Right lobe of liver (tissue), 6 donors: ENCODE measurements at regions not wholly inside any gene's neighbourhood (a gene's known extent, or its start where the extent isn't known, plus 50 kb on each side); places are given as distances from the start of the nearest gene placed in this dataset.

Experiments used
- ATAC-seq, 4 donors: fragments of 200-7000 bp; cut with Tn5 transposase; one replicate each; pipeline ENCODE4 v1.9.1; 2020; ENCODE audit warnings: mild to moderate bottlenecking in 4 of 4, moderate library complexity in 4 of 4
- DNase-seq, 3 donors: peaks; one replicate each; pipeline ENCODE4 v3.0.0-alpha.2; 2020
- H3K27ac ChIP-seq, 3 donors: fragments of 200-600 bp; one replicate each; pipeline ENCODE4 v1.8.0; 2022
- H3K27me3 ChIP-seq, 2 donors: fragments of 200-600 bp; one replicate each; pipeline ENCODE4 v1.8.0; 2022
- H3K36me3 ChIP-seq, 4 donors: fragments of 200-600 bp; sonication (generic) in 1 of 4; one replicate each; pipeline versions ENCODE4 v1.5.1 to v1.8.0; 2017 to 2022; ENCODE audit warnings: control low read depth in 1 of 4
- H3K4me1 ChIP-seq, 4 donors: fragments of 200-600 bp; sonication (generic) in 1 of 4; one replicate each; pipeline versions ENCODE4 v1.5.1 to v1.8.0; 2017 to 2022; ENCODE audit warnings: control low read depth in 1 of 4
- H3K4me3 ChIP-seq, 3 donors: fragments of 200-600 bp; one replicate each; pipeline ENCODE4 v1.8.0; 2022
- H3K9me3 ChIP-seq, 4 donors: fragments of 200-600 bp; sonication (generic) in 1 of 4; one replicate each; pipeline versions ENCODE4 v1.5.1 to v1.8.0; 2017 to 2022; ENCODE audit warnings: control low read depth in 1 of 4
- CTCF ChIP-seq, 4 donors: fragments of 200-600 bp in 3 of 4; fragments of 450-650 bp in 1 of 4; IDR thresholded peaks; one replicate each; pipeline versions ENCODE4 v1.5.1 to v1.8.0; 2016 to 2022; ENCODE audit warnings: antibody characterized with exemption in 4 of 4, mild to moderate bottlenecking in 2 of 4
- POLR2A ChIP-seq: fragments of 450-650 bp; IDR thresholded peaks from one replicate; pipeline ENCODE4 v1.6.1; 2017; ENCODE audit warnings: antibody characterized with exemption, mild to moderate bottlenecking
- WGBS: methylation state at CpG from one replicate; pipeline ENCODE4 v1.1.6; 2018; ENCODE audit warnings: low coverage, low lambda C conversion rate; ENCODE audit not compliant: insufficient coverage; ENCODE audit errors: missing lambda C conversion rate; 5-methylcytosine and 5-hydroxymethylcytosine counted together
- intact Hi-C, 2 donors: fragments of 100-400 bp; cut with DNase I; formaldehyde crosslinking; loops; one replicate each; pipeline versions ENCODE4 v1.11.2 to v1.14.1; 2022
- donor health status: DM: no; HTN: yes; CAD: no.
- donor health status: DM: no; HTN: no; CAD: no.
- donor health status: DM: no; HTN: no; CAD: no.
- donor health status: DM: no; HTN: yes; CAD: no.
- donor health status: DM: no; HTN: yes; CAD: no.

DNA sequence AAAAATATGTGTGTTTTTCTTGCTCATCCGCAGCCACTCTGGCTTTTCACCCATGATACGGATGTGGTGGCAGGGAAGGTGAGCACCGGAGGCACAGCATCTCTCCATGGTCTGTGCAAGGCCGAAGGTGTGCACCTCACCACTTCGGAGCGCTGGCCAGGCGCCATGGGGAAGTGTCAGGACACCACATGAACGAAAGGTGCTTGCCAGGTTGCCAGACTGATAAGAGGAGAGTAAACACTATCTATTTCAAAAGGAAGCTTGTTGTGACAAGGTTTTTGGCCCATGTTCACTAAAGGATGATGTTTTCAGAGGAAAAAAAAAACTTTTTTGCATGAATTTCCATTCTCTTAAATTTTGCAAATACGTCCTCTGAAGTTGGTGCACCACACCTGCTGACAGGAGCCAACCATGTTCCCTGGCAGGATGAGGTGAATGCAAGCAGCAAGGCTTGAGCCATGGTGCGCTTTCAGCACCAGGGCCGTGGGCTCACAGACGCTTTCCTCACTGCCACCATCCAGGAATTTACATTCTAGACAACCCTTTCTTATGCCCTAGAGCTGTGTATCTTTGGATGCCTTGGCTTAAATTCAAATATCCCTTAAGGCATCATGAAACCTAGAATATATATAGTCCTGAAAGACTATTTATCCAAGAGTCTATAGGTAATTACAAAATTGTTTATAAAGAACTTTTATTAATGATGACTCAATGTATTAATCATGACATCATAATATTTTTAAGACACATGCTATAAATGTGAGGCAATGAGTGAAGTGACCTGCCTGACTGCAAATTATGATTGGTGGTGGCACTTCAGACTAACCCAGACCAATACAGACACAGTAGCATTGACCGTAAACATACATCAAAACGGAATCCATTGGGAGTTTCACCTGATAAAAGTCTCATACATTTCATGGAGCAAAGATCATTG lies 234.5 kb downstream of the TFAP2A start:
- Histone ChIP-seq H3K27ac (no peak overlapping the region), H3K4me1 (peaks cover 0 to 7% (median 2%) of the 10 kb centered on the region in 4 donors), H3K4me3 (no peak overlapping the region), H3K27me3 (no peaks in the 10 kb centered on the region), H3K9me3 (no peaks in the 10 kb centered on the region), H3K36me3 (no peaks in the 10 kb centered on the region)
- DNase-seq (peak; percentile 72 to 80 (median 77)), ATAC-seq (peak; percentile 75 to 96 (median 82))
- intact Hi-C loops: no loop called here
- 38% methylated on average over 14 of the region's 14 CpGs for WGBS
- TF ChIP-seq POLR2A (no peak), CTCF (IDR thresholded peaks at IDR 0.05) (no peak)

DNA sequence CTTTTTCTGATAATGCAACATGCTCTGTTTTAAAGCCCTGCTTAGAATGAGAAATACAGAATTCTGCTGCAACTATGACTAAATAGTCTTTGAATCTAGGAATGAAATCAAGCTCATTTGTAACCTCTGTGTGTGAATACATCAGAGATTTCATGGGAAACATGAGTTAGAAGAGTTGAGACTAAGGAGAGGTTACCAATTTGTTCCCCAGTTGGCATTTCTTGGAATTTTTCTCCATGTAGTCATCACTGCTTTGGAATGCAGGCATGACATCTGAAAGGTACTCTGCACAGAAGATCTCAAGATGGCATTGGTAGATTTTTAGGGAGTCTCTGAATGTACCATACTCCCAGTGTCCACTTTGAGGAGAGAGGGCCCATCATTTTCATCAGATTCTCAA lies 237.2 kb downstream of the TFAP2A start:
- Histone ChIP-seq H3K4me3 (no peak overlapping the region), H3K27ac (no peak overlapping the region), H3K4me1 (peaks cover 0 to 7% (median 2%) of the 10 kb centered on the region in 4 donors), H3K27me3 (no peaks in the 10 kb centered on the region), H3K9me3 (no peaks in the 10 kb centered on the region), H3K36me3 (no peaks in the 10 kb centered on the region)
- intact Hi-C loops: no loop called here
- TF ChIP-seq POLR2A (no peak), CTCF (IDR thresholded peaks at IDR 0.05) (no peak)
- no peak for ATAC-seq
- DNase-seq: no peak

DNA sequence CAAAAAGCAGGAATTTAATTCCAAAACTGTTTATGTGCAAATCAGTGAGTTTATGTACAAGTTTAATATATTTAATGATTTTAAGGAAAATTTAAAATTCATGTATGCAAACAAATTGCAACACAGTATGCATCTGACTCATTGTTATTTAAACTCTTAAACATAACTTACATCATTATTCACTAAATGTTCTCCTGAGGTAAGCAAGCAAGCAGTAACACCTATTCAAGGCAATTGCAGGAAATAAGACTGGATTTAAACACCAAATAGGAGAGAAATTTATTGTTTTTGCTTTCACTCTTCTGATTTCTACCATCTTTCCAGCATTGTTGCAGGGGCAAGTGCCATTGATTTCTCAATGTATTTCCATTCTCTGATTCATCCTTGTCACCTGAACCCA lies 239.5 kb downstream of the TFAP2A start:
- intact Hi-C loops: no loop called here
- no peak overlapping the region for H3K27ac ChIP-seq
- no peaks in the 10 kb centered on the region for H3K9me3 ChIP-seq
- H3K4me1 ChIP-seq: peaks cover 0 to 4% (median under 1%) of the 10 kb centered on the region in 4 donors
- no peak overlapping the region for H3K4me3 ChIP-seq
- H3K27me3 ChIP-seq: no peaks in the 10 kb centered on the region
- no peak for DNase-seq
- no peak for ATAC-seq
- H3K36me3 ChIP-seq: no peaks in the 10 kb centered on the region
- TF ChIP-seq CTCF (IDR thresholded peaks at IDR 0.05): no peak
- TF ChIP-seq POLR2A: no peak

DNA sequence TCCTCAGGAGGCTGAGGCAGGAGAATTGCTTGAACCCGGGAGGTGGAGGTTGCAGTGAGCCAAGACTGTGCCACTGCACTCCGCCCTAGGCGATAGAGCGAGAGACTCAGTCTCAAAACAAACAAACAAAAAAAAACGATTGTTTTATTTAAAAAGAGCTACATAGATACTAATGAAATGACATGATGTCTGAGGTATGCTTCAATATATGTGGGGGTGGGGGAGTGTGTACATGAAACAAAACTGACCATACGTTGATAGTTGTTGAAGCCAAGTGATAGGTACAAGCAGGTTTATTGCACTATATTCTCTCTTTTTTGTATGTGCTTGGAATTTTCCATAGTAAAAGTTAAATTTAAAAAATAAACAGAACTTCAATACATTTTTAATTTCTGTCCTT lies 240.1 kb downstream of the TFAP2A start:
- 75% methylated on average over 6 of the region's 6 CpGs for WGBS
- no peak overlapping the region for H3K27ac ChIP-seq
- TF ChIP-seq CTCF (IDR thresholded peaks at IDR 0.05) (no peak), POLR2A (no peak)
- H3K36me3 ChIP-seq: no peaks in the 10 kb centered on the region
- H3K4me3 ChIP-seq: no peak overlapping the region
- ATAC-seq: no peak
- H3K4me1 ChIP-seq: no peaks in the 10 kb centered on the region
- no peak for DNase-seq
- no peaks in the 10 kb centered on the region for H3K27me3 ChIP-seq
- intact Hi-C loops: no loop called here
- H3K9me3 ChIP-seq: no peaks in the 10 kb centered on the region
